ENCODE measurements at regions not wholly inside any gene's neighbourhood (a gene's known extent, or its start where the extent isn't known, plus 50 kb on each side); places are given as distances from the start of the nearest gene placed in this dataset.

- ChIA-PET POLR2A (no interaction called here), CTCF (no interaction called here)
- no peak for TF ChIP-seq CTCF (IDR thresholded peaks at IDR 0.05; ENCODE audit: control extremely low read depth, extremely low read depth, low read depth, missing control alignments)
- no peak for DNase-seq (ENCODE audit: extremely low spot score)
These were observed 61.5 kb upstream of the ZNF536 start for GRCh38 chr19:30310602-30311263.

- POLR2A ChIA-PET = no interaction called here
- CTCF ChIA-PET = no interaction called here
- TF ChIP-seq CTCF (IDR thresholded peaks at IDR 0.05; ENCODE audit: control extremely low read depth, extremely low read depth, low read depth, missing control alignments) = no peak
- no peak for DNase-seq (ENCODE audit: extremely low spot score)
These were observed 60.3 kb upstream of the ZNF536 start for GRCh38 chr19:30311911-30312310.

GRCh38 chr19:30312582-30313352, 59.4 kb upstream of the ZNF536 start:
- CTCF ChIA-PET = interaction anchor here (2.6 kb wide), 1 partner anchor 8 kb away, joined by 6 read pairs; no protein-coding TSS in a partner anchor
- TF ChIP-seq CTCF (IDR thresholded peaks at IDR 0.05; ENCODE audit: control extremely low read depth, extremely low read depth, low read depth, missing control alignments) = no peak
- DNase-seq (ENCODE audit: extremely low spot score) = no peak
- POLR2A ChIA-PET = no interaction called here

- DNase-seq (ENCODE audit: extremely low spot score) = no peak
- ChIA-PET CTCF (interaction anchor here (2.6 kb wide), 1 partner anchor 8 kb away, joined by 6 read pairs; no protein-coding TSS in a partner anchor), POLR2A (no interaction called here)
- no peak for TF ChIP-seq CTCF (IDR thresholded peaks at IDR 0.05; ENCODE audit: control extremely low read depth, extremely low read depth, low read depth, missing control alignments)
These were observed 58.8 kb upstream of the ZNF536 start for GRCh38 chr19:30313353-30313750.

GRCh38 chr19:30314056-30314804, 58.0 kb upstream of the ZNF536 start:
- no peak for TF ChIP-seq CTCF (IDR thresholded peaks at IDR 0.05; ENCODE audit: control extremely low read depth, extremely low read depth, low read depth, missing control alignments)
- CTCF ChIA-PET = interaction anchor here (2.6 kb wide), 1 partner anchor 9 kb away, joined by 6 read pairs; no protein-coding TSS in a partner anchor
- POLR2A ChIA-PET = no interaction called here
- DNase-seq (ENCODE audit: extremely low spot score) = no peak

GRCh38 chr19:30314805-30315155, 57.4 kb upstream of the ZNF536 start:
- no peak for DNase-seq (ENCODE audit: extremely low spot score)
- no peak for TF ChIP-seq CTCF (IDR thresholded peaks at IDR 0.05; ENCODE audit: control extremely low read depth, extremely low read depth, low read depth, missing control alignments)
- CTCF ChIA-PET = interaction anchor here (2.6 kb wide), 1 partner anchor 10 kb away, joined by 6 read pairs; no protein-coding TSS in a partner anchor
- POLR2A ChIA-PET = no interaction called here

Data from GM10248 (cell line).